Esophagus muscularis mucosa (tissue), 4 donors: ENCODE measurements at regions not wholly inside any gene's neighbourhood (a gene's known extent, or its start where the extent isn't known, plus 50 kb on each side); places are given as distances from the start of the nearest gene placed in this dataset.

ENCODE experiments used
- CTCF ChIP-seq, 3 experiments: fragments of 200-600 bp in 2 of 3; fragments of 450-650 bp in 1 of 3; sonication (generic) in 2 of 3; IDR thresholded peaks; one replicate each; pipeline ENCODE4 v1.5.1; 2017 to 2019; ENCODE audit warnings: antibody characterized with exemption in 3 of 3, mild to moderate bottlenecking in 2 of 3, moderate library complexity in 1 of 3
- EP300 ChIP-seq: sonication (generic); formaldehyde crosslinking; IDR thresholded peaks from one replicate; pipeline ENCODE4 v1.6.1; 2017; ENCODE audit warnings: antibody characterized with exemption
- POLR2A ChIP-seq: fragments of 450-650 bp; IDR thresholded peaks from one replicate; pipeline ENCODE4 v1.6.1; 2017; ENCODE audit warnings: antibody characterized with exemption, moderate library complexity, mild to moderate bottlenecking, low read depth
- POLR2AphosphoS5 ChIP-seq, 2 donors: sonication (generic); formaldehyde crosslinking; IDR thresholded peaks; one replicate each; pipeline ENCODE4 v1.6.1; 2017; ENCODE audit warnings: antibody characterized with exemption in 2 of 2

GRCh38 chr17:13437966-13438779 is 163.6 kb downstream of the HS3ST3A1 start:
- TF ChIP-seq POLR2A (no peak), CTCF (IDR thresholded peaks at IDR 0.05) (no peak), POLR2AphosphoS5 (IDR thresholded peaks at IDR 0.05) (no peak), EP300 (no peak)
